Heart right ventricle (tissue), 16 donors: ENCODE measurements at regions not wholly inside any gene's neighbourhood (a gene's known extent, or its start where the extent isn't known, plus 50 kb on each side); places are given as distances from the start of the nearest gene placed in this dataset.
A peak's percentile ranks its signal among the peaks of the same experiment; 100 is the strongest.

Experiments used
- ATAC-seq, 8 donors: fragments of 200-7000 bp; cut with Tn5 transposase; one replicate each; pipeline ENCODE4 v1.9.1; 2020; ENCODE audit warnings: mild to moderate bottlenecking in 8 of 8, moderate library complexity in 8 of 8, moderate number of reproducible peaks in 1 of 8
- DNase-seq, 2 donors: peaks; one replicate each; pipeline ENCODE4 v3.0.0-alpha.2; 2020
- H3K27ac ChIP-seq, 10 donors: fragments of 200-600 bp; sonication (generic) in 2 of 10; one replicate each; pipeline versions ENCODE4 v1.5.0 to v1.8.0; 2020 to 2022; ENCODE audit warnings: mild to moderate bottlenecking in 3 of 10
- H3K27me3 ChIP-seq, 7 donors: fragments of 200-600 bp; one replicate each; pipeline ENCODE4 v1.8.0; 2021 to 2022; ENCODE audit warnings: mild to moderate bottlenecking in 2 of 7
- H3K36me3 ChIP-seq, 9 donors: fragments of 200-600 bp; sonication (generic) in 1 of 9; one replicate each; pipeline versions ENCODE4 v1.5.0 to v1.8.0; 2020 to 2022; ENCODE audit warnings: mild to moderate bottlenecking in 2 of 9
- H3K4me1 ChIP-seq, 9 donors: fragments of 200-600 bp; sonication (generic) in 1 of 9; one replicate each; pipeline versions ENCODE4 v1.5.0 to v1.8.0; 2020 to 2022; ENCODE audit warnings: mild to moderate bottlenecking in 4 of 9
- H3K4me3 ChIP-seq, 10 donors: fragments of 200-600 bp; sonication (generic) in 2 of 10; one replicate each; pipeline versions ENCODE4 v1.5.0 to v1.8.0; 2020 to 2022; ENCODE audit warnings: mild to moderate bottlenecking in 7 of 10, moderate library complexity in 2 of 10
- H3K9me3 ChIP-seq, 11 donors: fragments of 200-600 bp in 10 of 11; sonication (generic) in 2 of 11; one replicate each; pipeline versions ENCODE4 v1.5.0 to v1.8.0; 2013 to 2022; ENCODE audit warnings: mild to moderate bottlenecking in 2 of 11, control low read depth in 1 of 11, moderate library complexity in 1 of 11
- CTCF ChIP-seq, 9 donors: fragments of 200-600 bp; sonication (generic) in 2 of 9; IDR thresholded peaks; one replicate each; pipeline versions ENCODE4 v1.5.0 to v1.8.0; 2021 to 2022; ENCODE audit warnings: antibody characterized with exemption in 9 of 9, mild to moderate bottlenecking in 5 of 9, moderate library complexity in 1 of 9
- WGBS, 2 donors: extraction: QIAGEN DNeasy Blood & Tissue Kit; methylation state at CpG; one replicate each; pipeline ENCODE4 v1.1.7; 2013; ENCODE audit warnings: inconsistent platforms in 1 of 2; 5-methylcytosine and 5-hydroxymethylcytosine counted together
- intact Hi-C, 10 donors: fragments of 100-400 bp; cut with DNase I; formaldehyde crosslinking; loops; one replicate each; pipeline versions ENCODE4 v1.11.1 to v1.14.2; 2022
- donor health status: Arrhythmogenic right ventricular cardiomyopathy.
- donor health status: ischemic (EF 13 %, LVEDD 7.1; RV severe dilation, severe dysfunction).
- donor health status: healthy with polysubstance abuse.
- donor health status: DM: no; HTN: yes; CAD: no.
- donor health status: DM: no; HTN: no; CAD: no.
- donor health status: ischemic (EF 25% LVEDD 6.9; RV normal size, moderate dysfunction).
- donor health status: ischemic (EF 25% LVEDD 5.7; RV mildly dilated, moderate dysfunction).
- donor health status: healthy.
- donor health status: DM: yes; HTN: yes; CAD: no.
- donor health status: Ischemic cardiomyopathy.
- donor health status: ischemic (EF 35%, LVEDD 5.7; RV mildly dilated, moderate dysfunction).
- donor health status: nonischemic (EF 11% LVEDD 7.7; RV severe dilation, severe dysfunction).
- donor health status: DM: yes; HTN: yes; CAD: no.
- donor health status: PGD.
- donor health status: ischemic (EF 29% LVEDD 5.4; RV normal size, mild dysfunction).
- donor health status: nonischemic (EF 23%, LVEDD 6.1; RV moderate dilation, normal function).

GRCh38 chr1:56395776-56396175 lies 183.6 kb downstream of the PLPP3 start:
- Histone ChIP-seq H3K36me3 (no peaks in the 10 kb centered on the region), H3K27ac (no peak overlapping the region), H3K4me1 (peaks cover 0 to 25% (median 15%) of the 10 kb centered on the region in 9 donors), H3K27me3 (no peaks in the 10 kb centered on the region), H3K9me3 (peaks cover 0 to 9% (median 0%) of the 10 kb centered on the region in 11 donors), H3K4me3 (no peak overlapping the region)
- DNase-seq (no peak), ATAC-seq (no peak)
- intact Hi-C loops, result loop anchor here in 1 of 10 donors (10.0 kb wide), 1 partner anchor 811 kb away; no protein-coding TSS in a partner anchor
- TF ChIP-seq CTCF (IDR thresholded peaks at IDR 0.05), result no peak
- WGBS, 2 donors, result 99% methylated on average over 2 of the region's 2 CpGs

GRCh38 chr1:56394298-56394697 lies 185.1 kb downstream of the PLPP3 start:
- intact Hi-C loops, result loop anchor here in 1 of 10 donors (10.0 kb wide), 1 partner anchor 809 kb away; no protein-coding TSS in a partner anchor
- no peak overlapping the region for H3K4me3 ChIP-seq
- no peak for TF ChIP-seq CTCF (IDR thresholded peaks at IDR 0.05)
- no peaks in the 10 kb centered on the region for H3K27me3 ChIP-seq
- no peaks in the 10 kb centered on the region for H3K36me3 ChIP-seq
- H3K27ac ChIP-seq, result peak overlapping the region in 1 of 10 donors; percentile 50
- 59 to 69% methylated on average over 6 of the region's 6 CpGs for whole genome bisulfite sequencing, 2 donors
- ATAC-seq (peak in 4 of 8 donors; percentile 19 to 72 (median 46)), DNase-seq (no peak)
- H3K4me1 ChIP-seq, result peaks cover 2 to 34% (median 23%) of the 10 kb centered on the region in 9 donors
- H3K9me3 ChIP-seq, result no peaks in the 10 kb centered on the region

- peaks cover 2 to 18% (median 8%) of the 10 kb centered on the region in 9 donors for H3K4me1 ChIP-seq
- H3K27ac ChIP-seq, result no peak overlapping the region
- 84 to 85% methylated on average over 16 of the region's 16 CpGs for WGBS, 2 donors
- DNase-seq (no peak), ATAC-seq (no peak)
- no peak overlapping the region for H3K4me3 ChIP-seq
- no peak for TF ChIP-seq CTCF (IDR thresholded peaks at IDR 0.05)
- no peaks in the 10 kb centered on the region for H3K9me3 ChIP-seq
- no peaks in the 10 kb centered on the region for H3K36me3 ChIP-seq
- intact Hi-C loops, result loop anchor here in 1 of 10 donors (10.0 kb wide), 1 partner anchor 806 kb away; no protein-coding TSS in a partner anchor
- H3K27me3 ChIP-seq, result no peaks in the 10 kb centered on the region
Measured at GRCh38 chr1:56390934-56391731, 188.2 kb downstream of the PLPP3 start.

- H3K27ac ChIP-seq, result peak overlapping the region in 2 of 10 donors; percentile 34 to 47
- H3K27me3 ChIP-seq, result no peaks in the 10 kb centered on the region
- WGBS, 2 donors, result 47 to 50% methylated on average over 3 of the region's 3 CpGs
- H3K9me3 ChIP-seq, result no peaks in the 10 kb centered on the region
- ATAC-seq, result no peak
- DNase-seq, result no peak
- intact Hi-C loops, result loop anchor here in 1 of 10 donors (10.0 kb wide), 1 partner anchor 806 kb away; no protein-coding TSS in a partner anchor
- no peaks in the 10 kb centered on the region for H3K36me3 ChIP-seq
- no peak for TF ChIP-seq CTCF (IDR thresholded peaks at IDR 0.05)
- no peak overlapping the region for H3K4me3 ChIP-seq
- H3K4me1 ChIP-seq, result peaks cover 2 to 16% (median 6%) of the 10 kb centered on the region in 9 donors
Measured at GRCh38 chr1:56390232-56390867, 189.0 kb downstream of the PLPP3 start.
